ENCODE measurements at regions not wholly inside any gene's neighbourhood (a gene's known extent, or its start where the extent isn't known, plus 50 kb on each side); places are given as distances from the start of the nearest gene placed in this dataset.

- 50% methylated on average over 1 of the region's 1 CpG for WGBS
- peaks cover 9% of the 10 kb centered on the region for H3K9me3 ChIP-seq (ENCODE audit: control insufficient read depth, low read length)
- no peak overlapping the region for H3K23ac ChIP-seq (ENCODE audit: low read length in 2 of 2)
- no peak overlapping the region for H4K8ac ChIP-seq (ENCODE audit: low read length)
- H2AFZ ChIP-seq (ENCODE audit: low read depth, low read length) = no peak overlapping the region
- H2BK5ac ChIP-seq (ENCODE audit: low read depth, low read length, poor library complexity, severe bottlenecking) = no peak overlapping the region
- peak; percentile 19 for DNase-seq
- H3K18ac ChIP-seq (ENCODE audit: low read depth in 1 of 2, low read length in 2 of 2) = no peak overlapping the region
- H3K9ac ChIP-seq (ENCODE audit: low read length) = peak overlapping the region; percentile 17
- peaks cover 14% of the 10 kb centered on the region for H3K4me1 ChIP-seq (ENCODE audit: control insufficient read depth, insufficient read depth, low read depth, low read length)
- no peak overlapping the region for H3K27ac ChIP-seq (ENCODE audit: low read length, poor library complexity, severe bottlenecking)
- H3K36me3 ChIP-seq (ENCODE audit: control insufficient read depth in 1 of 2, insufficient read depth in 2 of 2, low read depth in 1 of 2, low read length in 2 of 2) = no peaks in the 10 kb centered on the region
- no peak overlapping the region for H2BK12ac ChIP-seq (ENCODE audit: low read length in 2 of 2)
- no peaks in the 10 kb centered on the region for H3K79me1 ChIP-seq (replicated peaks; ENCODE audit: low read length, poor library complexity, severe bottlenecking)
- H4K91ac ChIP-seq (ENCODE audit: low read length) = no peak overlapping the region
- H3K4me2 ChIP-seq (ENCODE audit: low read length, poor library complexity, severe bottlenecking) = no peak overlapping the region
- no peak overlapping the region for H3K4me3 ChIP-seq (ENCODE audit: insufficient read depth in 1 of 2, low read depth in 1 of 2, low read length in 2 of 2)
- H3K4ac ChIP-seq (ENCODE audit: low read depth in 1 of 2, low read length in 2 of 2) = no peak overlapping the region
- no peak overlapping the region for H3K14ac ChIP-seq (ENCODE audit: low read length in 2 of 2)
- H2AK5ac ChIP-seq (ENCODE audit: low read length, severe bottlenecking) = no peak overlapping the region
- H2BK120ac ChIP-seq (ENCODE audit: low read depth, low read length) = no peak overlapping the region
- no peaks in the 10 kb centered on the region for H3K27me3 ChIP-seq (ENCODE audit: control insufficient read depth in 1 of 2, insufficient read depth in 1 of 2, low read length in 2 of 2)
- no peak overlapping the region for H2BK15ac ChIP-seq (ENCODE audit: low read depth, poor library complexity, severe bottlenecking)
Measured at GRCh38 chr7:3201306-3201705, 99.7 kb upstream of the SDK1 start.

GRCh38 chr7:3201937-3202710 is 98.9 kb upstream of the SDK1 start:
- no peaks in the 10 kb centered on the region for H3K36me3 ChIP-seq (ENCODE audit: control insufficient read depth in 1 of 2, insufficient read depth in 2 of 2, low read depth in 1 of 2, low read length in 2 of 2)
- H3K79me1 ChIP-seq (replicated peaks; ENCODE audit: low read length, poor library complexity, severe bottlenecking) = no peaks in the 10 kb centered on the region
- H3K14ac ChIP-seq (ENCODE audit: low read length in 2 of 2) = no peak overlapping the region
- 93% methylated on average over 5 of the region's 6 CpGs for WGBS
- no peak overlapping the region for H2AFZ ChIP-seq (ENCODE audit: low read depth, low read length)
- no peak overlapping the region for H2BK120ac ChIP-seq (ENCODE audit: low read depth, low read length)
- H3K9ac ChIP-seq (ENCODE audit: low read length) = no peak overlapping the region
- H3K23ac ChIP-seq (ENCODE audit: low read length in 2 of 2) = no peak overlapping the region
- H2BK5ac ChIP-seq (ENCODE audit: low read depth, low read length, poor library complexity, severe bottlenecking) = no peak overlapping the region
- H3K27me3 ChIP-seq (ENCODE audit: control insufficient read depth in 1 of 2, insufficient read depth in 1 of 2, low read length in 2 of 2) = no peaks in the 10 kb centered on the region
- H4K91ac ChIP-seq (ENCODE audit: low read length) = no peak overlapping the region
- no peak overlapping the region for H3K4me2 ChIP-seq (ENCODE audit: low read length, poor library complexity, severe bottlenecking)
- H2AK5ac ChIP-seq (ENCODE audit: low read length, severe bottlenecking) = peak overlapping the region; percentile 23
- no peak overlapping the region for H2BK15ac ChIP-seq (ENCODE audit: low read depth, poor library complexity, severe bottlenecking)
- DNase-seq = no peak
- peaks cover 9% of the 10 kb centered on the region for H3K9me3 ChIP-seq (ENCODE audit: control insufficient read depth, low read length)
- H3K27ac ChIP-seq (ENCODE audit: low read length, poor library complexity, severe bottlenecking) = no peak overlapping the region
- H3K4me3 ChIP-seq (ENCODE audit: insufficient read depth in 1 of 2, low read depth in 1 of 2, low read length in 2 of 2) = no peak overlapping the region
- H3K4ac ChIP-seq (ENCODE audit: low read depth in 1 of 2, low read length in 2 of 2) = no peak overlapping the region
- H3K18ac ChIP-seq (ENCODE audit: low read depth in 1 of 2, low read length in 2 of 2) = no peak overlapping the region
- no peak overlapping the region for H4K8ac ChIP-seq (ENCODE audit: low read length)
- no peak overlapping the region for H2BK12ac ChIP-seq (ENCODE audit: low read length in 2 of 2)
- peaks cover 9% of the 10 kb centered on the region for H3K4me1 ChIP-seq (ENCODE audit: control insufficient read depth, insufficient read depth, low read depth, low read length)

- H2AFZ ChIP-seq (ENCODE audit: low read depth, low read length) = no peak overlapping the region
- DNase-seq = no peak
- no peak overlapping the region for H4K8ac ChIP-seq (ENCODE audit: low read length)
- no peaks in the 10 kb centered on the region for H3K36me3 ChIP-seq (ENCODE audit: control insufficient read depth in 1 of 2, insufficient read depth in 2 of 2, low read depth in 1 of 2, low read length in 2 of 2)
- H3K79me1 ChIP-seq (replicated peaks; ENCODE audit: low read length, poor library complexity, severe bottlenecking) = no peaks in the 10 kb centered on the region
- no peak overlapping the region for H3K27ac ChIP-seq (ENCODE audit: low read length, poor library complexity, severe bottlenecking)
- no peak overlapping the region for H3K23ac ChIP-seq (ENCODE audit: low read length in 2 of 2)
- 86% methylated on average over 6 of the region's 6 CpGs for WGBS
- H3K9me3 ChIP-seq (ENCODE audit: control insufficient read depth, low read length) = peaks cover 4% of the 10 kb centered on the region
- no peak overlapping the region for H3K14ac ChIP-seq (ENCODE audit: low read length in 2 of 2)
- H2BK5ac ChIP-seq (ENCODE audit: low read depth, low read length, poor library complexity, severe bottlenecking) = no peak overlapping the region
- H3K4me3 ChIP-seq (ENCODE audit: insufficient read depth in 1 of 2, low read depth in 1 of 2, low read length in 2 of 2) = no peak overlapping the region
- no peak overlapping the region for H3K4me2 ChIP-seq (ENCODE audit: low read length, poor library complexity, severe bottlenecking)
- peaks cover 2% of the 10 kb centered on the region for H3K4me1 ChIP-seq (ENCODE audit: control insufficient read depth, insufficient read depth, low read depth, low read length)
- no peaks in the 10 kb centered on the region for H3K27me3 ChIP-seq (ENCODE audit: control insufficient read depth in 1 of 2, insufficient read depth in 1 of 2, low read length in 2 of 2)
- no peak overlapping the region for H2BK120ac ChIP-seq (ENCODE audit: low read depth, low read length)
- H3K9ac ChIP-seq (ENCODE audit: low read length) = no peak overlapping the region
- no peak overlapping the region for H2AK5ac ChIP-seq (ENCODE audit: low read length, severe bottlenecking)
- no peak overlapping the region for H4K91ac ChIP-seq (ENCODE audit: low read length)
- no peak overlapping the region for H3K4ac ChIP-seq (ENCODE audit: low read depth in 1 of 2, low read length in 2 of 2)
- H3K18ac ChIP-seq (ENCODE audit: low read depth in 1 of 2, low read length in 2 of 2) = no peak overlapping the region
- H2BK12ac ChIP-seq (ENCODE audit: low read length in 2 of 2) = no peak overlapping the region
- no peak overlapping the region for H2BK15ac ChIP-seq (ENCODE audit: low read depth, poor library complexity, severe bottlenecking)
Measured at GRCh38 chr7:3204526-3204925, 96.5 kb upstream of the SDK1 start.

GRCh38 chr7:3206101-3206500 is 95.0 kb upstream of the SDK1 start:
- Histone ChIP-seq H3K9ac (ENCODE audit: low read length) (no peak overlapping the region), H3K4me1 (ENCODE audit: control insufficient read depth, insufficient read depth, low read depth, low read length) (peaks cover 2% of the 10 kb centered on the region), H4K91ac (ENCODE audit: low read length) (no peak overlapping the region), H3K4ac (ENCODE audit: low read depth in 1 of 2, low read length in 2 of 2) (no peak overlapping the region), H3K9me3 (ENCODE audit: control insufficient read depth, low read length) (no peaks in the 10 kb centered on the region), H3K4me2 (ENCODE audit: low read length, poor library complexity, severe bottlenecking) (no peak overlapping the region), H2AFZ (ENCODE audit: low read depth, low read length) (no peak overlapping the region), H3K23ac (ENCODE audit: low read length in 2 of 2) (no peak overlapping the region), H3K4me3 (ENCODE audit: insufficient read depth in 1 of 2, low read depth in 1 of 2, low read length in 2 of 2) (no peak overlapping the region), H2BK5ac (ENCODE audit: low read depth, low read length, poor library complexity, severe bottlenecking) (no peak overlapping the region), H3K14ac (ENCODE audit: low read length in 2 of 2) (no peak overlapping the region), H2BK15ac (ENCODE audit: low read depth, poor library complexity, severe bottlenecking) (no peak overlapping the region), H2BK12ac (ENCODE audit: low read length in 2 of 2) (no peak overlapping the region), H3K79me1 (replicated peaks; ENCODE audit: low read length, poor library complexity, severe bottlenecking) (no peaks in the 10 kb centered on the region), H3K18ac (ENCODE audit: low read depth in 1 of 2, low read length in 2 of 2) (no peak overlapping the region), H4K8ac (ENCODE audit: low read length) (no peak overlapping the region), H3K27me3 (ENCODE audit: control insufficient read depth in 1 of 2, insufficient read depth in 1 of 2, low read length in 2 of 2) (no peaks in the 10 kb centered on the region), H2BK120ac (ENCODE audit: low read depth, low read length) (no peak overlapping the region), H2AK5ac (ENCODE audit: low read length, severe bottlenecking) (no peak overlapping the region), H3K36me3 (ENCODE audit: control insufficient read depth in 1 of 2, insufficient read depth in 2 of 2, low read depth in 1 of 2, low read length in 2 of 2) (no peaks in the 10 kb centered on the region), H3K27ac (ENCODE audit: low read length, poor library complexity, severe bottlenecking) (no peak overlapping the region)
- DNase-seq = no peak
- 66% methylated on average over 4 of the region's 5 CpGs for WGBS
